ENCODE measurements at regions not wholly inside any gene's neighbourhood (a gene's known extent, or its start where the extent isn't known, plus 50 kb on each side); places are given as distances from the start of the nearest gene placed in this dataset.
A peak's percentile ranks its signal among the peaks of the same experiment; 100 is the strongest.

DNA sequence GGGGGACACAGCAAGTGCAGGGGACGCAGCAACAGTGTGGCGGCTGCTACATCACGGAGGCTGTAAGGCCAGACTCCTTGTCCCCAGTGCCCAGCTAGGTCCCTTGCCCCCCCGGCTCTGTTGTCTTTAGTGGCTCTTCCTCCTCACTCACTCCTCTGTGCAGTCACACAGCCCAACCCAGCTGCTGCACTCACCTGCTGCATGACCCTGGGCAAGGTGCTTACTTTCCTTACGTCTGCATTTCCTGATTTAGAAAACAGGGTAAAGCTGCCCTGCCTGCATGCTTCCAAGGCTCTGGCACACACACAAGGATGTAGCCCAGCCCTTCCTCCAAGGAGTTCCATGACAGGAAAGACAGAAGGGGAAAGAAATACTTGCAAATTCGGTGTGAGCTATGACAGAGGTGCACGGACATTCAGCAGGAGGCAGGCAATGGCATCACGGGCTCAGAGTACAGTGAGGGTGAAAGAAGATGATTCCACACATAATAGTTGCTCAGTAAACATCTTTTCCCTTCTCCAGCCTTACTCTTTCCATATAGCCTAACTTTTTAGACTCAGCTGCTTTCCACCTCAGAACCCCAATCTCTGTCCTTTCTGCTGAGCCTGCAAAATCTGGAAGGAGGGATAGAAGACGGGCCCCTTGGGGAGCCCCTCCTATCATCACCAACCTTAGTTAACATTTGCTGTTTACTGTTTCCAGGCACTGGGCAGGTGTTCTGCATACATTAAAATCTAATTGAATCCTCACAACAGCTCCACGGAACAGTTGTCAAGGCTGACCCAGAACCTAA is 150.9 kb downstream of the MRM1 start:
- DNase-seq: no peak
- no peak overlapping the region for H3K4me3 ChIP-seq (ENCODE audit: low read depth, low read length)
- TF ChIP-seq, protein P1, sequence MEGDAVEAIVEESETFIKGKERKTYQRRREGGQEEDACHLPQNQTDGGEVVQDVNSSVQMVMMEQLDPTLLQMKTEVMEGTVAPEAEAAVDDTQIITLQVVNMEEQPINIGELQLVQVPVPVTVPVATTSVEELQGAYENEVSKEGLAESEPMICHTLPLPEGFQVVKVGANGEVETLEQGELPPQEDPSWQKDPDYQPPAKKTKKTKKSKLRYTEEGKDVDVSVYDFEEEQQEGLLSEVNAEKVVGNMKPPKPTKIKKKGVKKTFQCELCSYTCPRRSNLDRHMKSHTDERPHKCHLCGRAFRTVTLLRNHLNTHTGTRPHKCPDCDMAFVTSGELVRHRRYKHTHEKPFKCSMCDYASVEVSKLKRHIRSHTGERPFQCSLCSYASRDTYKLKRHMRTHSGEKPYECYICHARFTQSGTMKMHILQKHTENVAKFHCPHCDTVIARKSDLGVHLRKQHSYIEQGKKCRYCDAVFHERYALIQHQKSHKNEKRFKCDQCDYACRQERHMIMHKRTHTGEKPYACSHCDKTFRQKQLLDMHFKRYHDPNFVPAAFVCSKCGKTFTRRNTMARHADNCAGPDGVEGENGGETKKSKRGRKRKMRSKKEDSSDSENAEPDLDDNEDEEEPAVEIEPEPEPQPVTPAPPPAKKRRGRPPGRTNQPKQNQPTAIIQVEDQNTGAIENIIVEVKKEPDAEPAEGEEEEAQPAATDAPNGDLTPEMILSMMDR (IDR thresholded peaks at IDR 0.05; ENCODE audit: low read depth, low read length, missing control alignments): no peak
- no peak overlapping the region for H3K27ac ChIP-seq
- no peaks in the 10 kb centered on the region for H3K36me3 ChIP-seq (replicated peaks)
- peaks cover 3% of the 10 kb centered on the region for H3K27me3 ChIP-seq (replicated peaks)
- in situ Hi-C loops (cut with HindIII; ENCODE audit: low pct_ligation_motif_present, low sequenced_read_pairs): no loop called here

DNA sequence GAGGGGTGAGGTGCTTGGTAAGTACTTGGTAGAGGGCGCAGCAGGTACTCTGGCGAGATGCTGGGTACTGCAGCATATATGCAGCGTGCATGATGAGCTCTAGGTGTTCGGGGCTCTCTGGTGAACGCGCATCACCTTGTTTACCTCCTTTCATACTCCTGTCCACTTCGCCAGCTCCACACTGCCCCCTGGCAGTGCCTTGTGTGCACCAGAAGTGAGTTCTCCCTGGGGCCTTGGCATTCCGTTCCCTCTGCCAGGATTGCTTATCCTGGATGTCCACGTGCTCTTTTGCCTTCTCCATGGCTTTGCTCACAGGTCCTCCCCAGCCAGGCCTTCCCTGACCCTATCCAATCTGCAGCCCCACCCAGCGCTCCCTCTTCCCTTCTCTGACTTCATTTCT is 154.2 kb downstream of the MRM1 start:
- Histone ChIP-seq H3K36me3 (replicated peaks) (no peaks in the 10 kb centered on the region), H3K27ac (no peak overlapping the region), H3K27me3 (replicated peaks) (no peaks in the 10 kb centered on the region), H3K4me3 (ENCODE audit: low read depth, low read length) (no peak overlapping the region)
- TF ChIP-seq, protein P1 (IDR thresholded peaks at IDR 0.05; ENCODE audit: low read depth, low read length, missing control alignments): peak; percentile 65
- in situ Hi-C loops (cut with HindIII; ENCODE audit: low pct_ligation_motif_present, low sequenced_read_pairs): no loop called here
- no peak for DNase-seq

DNA sequence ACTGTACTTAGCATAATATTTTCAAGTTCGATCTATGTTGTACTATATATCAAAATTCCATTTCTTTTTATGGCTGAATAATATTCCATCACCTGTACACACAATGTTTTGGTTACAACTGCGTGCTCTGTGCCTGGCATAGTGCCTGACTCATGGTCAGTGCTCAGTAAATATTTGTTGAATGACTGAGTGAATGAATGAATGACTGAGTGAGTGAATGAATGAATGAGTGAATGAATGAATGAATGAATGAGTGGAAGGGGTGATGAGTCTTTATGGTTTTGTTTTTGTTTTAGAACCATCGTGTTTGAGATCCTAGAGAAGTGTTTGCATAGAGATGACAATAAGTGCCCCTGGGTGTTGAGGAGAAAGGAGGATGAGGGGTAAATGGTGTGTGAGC is 155.3 kb downstream of the MRM1 start:
- DNase-seq: no peak
- H3K4me3 ChIP-seq (ENCODE audit: low read depth, low read length): no peak overlapping the region
- in situ Hi-C loops (cut with HindIII; ENCODE audit: low pct_ligation_motif_present, low sequenced_read_pairs): no loop called here
- H3K27me3 ChIP-seq (replicated peaks): no peaks in the 10 kb centered on the region
- no peaks in the 10 kb centered on the region for H3K36me3 ChIP-seq (replicated peaks)
- no peak overlapping the region for H3K27ac ChIP-seq
- TF ChIP-seq, protein P1 (IDR thresholded peaks at IDR 0.05; ENCODE audit: low read depth, low read length, missing control alignments): no peak

DNA sequence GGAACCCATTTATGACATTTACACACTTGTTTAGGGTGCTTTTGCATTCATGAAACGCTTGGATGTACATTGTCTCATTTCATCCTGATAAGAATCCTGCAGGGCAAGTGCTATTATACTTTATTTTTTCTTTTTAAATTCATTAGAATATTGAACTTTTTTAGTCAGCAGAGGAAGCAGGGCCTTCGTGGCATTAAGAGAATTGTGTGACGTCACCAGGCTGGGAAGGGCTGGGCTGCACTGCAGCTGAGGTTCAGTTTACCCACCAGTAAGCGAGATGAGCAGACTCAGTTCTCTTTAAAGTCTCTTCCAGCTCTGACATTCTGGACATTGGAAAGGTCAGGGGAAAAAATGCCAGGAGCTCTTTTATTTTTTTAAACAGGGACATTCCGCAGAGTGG is 159.0 kb downstream of the MRM1 start:
- H3K36me3 ChIP-seq (replicated peaks): no peaks in the 10 kb centered on the region
- TF ChIP-seq, protein P1 (IDR thresholded peaks at IDR 0.05; ENCODE audit: low read depth, low read length, missing control alignments): no peak
- no peak for DNase-seq
- no peak overlapping the region for H3K27ac ChIP-seq
- H3K27me3 ChIP-seq (replicated peaks): no peaks in the 10 kb centered on the region
- H3K4me3 ChIP-seq (ENCODE audit: low read depth, low read length): no peak overlapping the region
- in situ Hi-C loops (cut with HindIII; ENCODE audit: low pct_ligation_motif_present, low sequenced_read_pairs): no loop called here

DNA sequence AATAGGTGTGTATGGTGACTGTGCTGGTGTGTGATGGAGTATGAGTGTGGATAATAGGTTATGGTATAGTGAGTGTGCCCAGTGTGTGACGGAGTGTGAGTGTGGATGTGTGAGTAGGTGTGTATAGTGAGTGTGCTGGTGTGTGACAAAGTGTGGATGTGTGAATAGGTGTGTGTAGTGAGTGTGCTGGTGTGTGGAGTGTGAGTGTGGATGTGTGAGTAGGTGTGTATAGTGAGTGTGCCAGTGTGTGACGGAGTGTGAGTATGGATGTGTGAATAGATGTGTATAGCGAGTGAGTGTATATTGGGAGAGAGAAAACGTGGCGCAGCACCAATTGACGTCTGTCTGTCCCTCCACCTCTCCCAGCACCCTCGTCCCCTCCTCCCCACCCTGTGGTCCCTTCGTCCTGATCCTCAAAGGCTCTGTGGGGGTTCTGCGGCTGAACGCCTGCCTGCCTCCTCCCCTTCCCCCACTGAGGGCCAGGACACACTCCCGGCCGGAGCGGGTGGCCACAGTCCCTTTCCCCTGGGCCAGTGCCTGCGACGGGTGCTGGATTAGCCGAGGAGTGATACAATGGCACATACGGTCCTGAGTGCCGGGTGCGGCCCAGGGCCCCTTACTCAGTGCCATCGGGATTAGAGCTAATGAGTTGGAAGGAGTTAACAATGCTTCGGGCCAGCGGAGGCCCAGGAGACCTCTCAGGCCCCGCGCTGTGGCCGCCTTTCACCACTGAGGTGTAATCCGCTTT is 160.0 kb downstream of the MRM1 start:
- in situ Hi-C loops (cut with HindIII; ENCODE audit: low pct_ligation_motif_present, low sequenced_read_pairs): no loop called here
- TF ChIP-seq, protein P1 (IDR thresholded peaks at IDR 0.05; ENCODE audit: low read depth, low read length, missing control alignments): no peak
- Histone ChIP-seq H3K27ac (no peak overlapping the region), H3K27me3 (replicated peaks) (no peaks in the 10 kb centered on the region), H3K36me3 (replicated peaks) (no peaks in the 10 kb centered on the region), H3K4me3 (ENCODE audit: low read depth, low read length) (no peak overlapping the region)
- no peak for DNase-seq
